AG09309 (cell line): ENCODE measurements at regions not wholly inside any gene's neighbourhood (a gene's known extent, or its start where the extent isn't known, plus 50 kb on each side); places are given as distances from the start of the nearest gene placed in this dataset.

Experiments used
- DNase-seq: peaks from one replicate; pipeline ENCODE4 v3.0.0-alpha.2; 2010; ENCODE audit warnings: low read depth
- H3K4me3 ChIP-seq: 2 replicates; pipeline ENCODE4 v1.5.1; 2011; ENCODE audit warnings: mild to moderate bottlenecking, low read depth, low read length, moderate library complexity; ENCODE audit not compliant: control insufficient read depth
- TF ChIP-seq, protein P1 (sequence below): IDR thresholded peaks from 2 replicates; pipeline ENCODE4 v1.5.1; 2011; ENCODE audit warnings: mild to moderate bottlenecking, low read depth, low read length, inconsistent platforms; ENCODE audit not compliant: insufficient read depth, control insufficient read depth; ENCODE audit errors: missing control alignments

DNA sequence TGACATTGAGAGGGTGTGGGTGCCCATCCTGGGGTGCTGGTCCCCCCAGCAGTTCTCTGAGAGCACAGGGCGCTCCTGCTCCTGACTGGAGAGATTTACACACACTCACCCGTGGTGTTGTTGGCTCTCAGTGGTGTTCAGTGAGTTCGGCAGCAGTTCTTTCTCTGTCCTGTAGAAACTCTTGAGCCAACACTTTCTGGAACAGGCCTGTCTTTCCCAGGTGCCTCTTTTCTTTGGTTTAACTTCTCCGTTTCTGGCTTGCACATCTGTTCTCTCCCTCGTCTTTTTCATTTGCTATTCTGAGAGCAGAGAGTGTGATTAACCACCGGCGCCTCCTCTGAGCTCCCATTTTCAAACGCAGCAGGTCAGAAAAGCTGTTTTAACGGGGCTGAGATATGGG lies 284.5 kb downstream of the IRX2 start:
- TF ChIP-seq, protein P1, sequence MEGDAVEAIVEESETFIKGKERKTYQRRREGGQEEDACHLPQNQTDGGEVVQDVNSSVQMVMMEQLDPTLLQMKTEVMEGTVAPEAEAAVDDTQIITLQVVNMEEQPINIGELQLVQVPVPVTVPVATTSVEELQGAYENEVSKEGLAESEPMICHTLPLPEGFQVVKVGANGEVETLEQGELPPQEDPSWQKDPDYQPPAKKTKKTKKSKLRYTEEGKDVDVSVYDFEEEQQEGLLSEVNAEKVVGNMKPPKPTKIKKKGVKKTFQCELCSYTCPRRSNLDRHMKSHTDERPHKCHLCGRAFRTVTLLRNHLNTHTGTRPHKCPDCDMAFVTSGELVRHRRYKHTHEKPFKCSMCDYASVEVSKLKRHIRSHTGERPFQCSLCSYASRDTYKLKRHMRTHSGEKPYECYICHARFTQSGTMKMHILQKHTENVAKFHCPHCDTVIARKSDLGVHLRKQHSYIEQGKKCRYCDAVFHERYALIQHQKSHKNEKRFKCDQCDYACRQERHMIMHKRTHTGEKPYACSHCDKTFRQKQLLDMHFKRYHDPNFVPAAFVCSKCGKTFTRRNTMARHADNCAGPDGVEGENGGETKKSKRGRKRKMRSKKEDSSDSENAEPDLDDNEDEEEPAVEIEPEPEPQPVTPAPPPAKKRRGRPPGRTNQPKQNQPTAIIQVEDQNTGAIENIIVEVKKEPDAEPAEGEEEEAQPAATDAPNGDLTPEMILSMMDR, result no peak
- DNase-seq, result no peak
- H3K4me3 ChIP-seq, result no peak overlapping the region

GRCh38 chr5:2465383-2465782 lies 286.1 kb downstream of the IRX2 start:
- no peak for DNase-seq
- H3K4me3 ChIP-seq, result no peak overlapping the region
- TF ChIP-seq, protein P1, result no peak

DNA sequence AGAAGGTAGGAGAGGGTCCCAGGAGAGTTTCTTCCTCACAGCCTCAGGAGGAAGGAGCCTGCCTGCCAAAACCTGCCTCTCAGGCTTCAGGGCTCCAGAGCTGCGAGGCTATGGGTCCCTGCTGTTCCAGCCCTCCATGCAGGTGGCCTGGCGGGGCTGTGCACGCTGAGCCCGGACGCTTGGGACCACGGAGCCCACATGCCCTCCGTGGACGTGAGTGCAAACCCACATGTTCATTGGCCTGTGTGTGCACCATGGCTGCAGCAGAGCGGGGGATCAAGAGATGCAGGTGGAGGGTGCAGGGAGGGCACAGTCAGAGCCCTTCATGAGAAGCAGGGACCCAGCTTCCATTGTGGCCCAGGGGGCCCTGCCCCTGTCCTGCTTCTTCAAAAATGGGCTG lies 287.3 kb downstream of the IRX2 start:
- DNase-seq, result no peak
- TF ChIP-seq, protein P1, result no peak
- no peak overlapping the region for H3K4me3 ChIP-seq

DNA sequence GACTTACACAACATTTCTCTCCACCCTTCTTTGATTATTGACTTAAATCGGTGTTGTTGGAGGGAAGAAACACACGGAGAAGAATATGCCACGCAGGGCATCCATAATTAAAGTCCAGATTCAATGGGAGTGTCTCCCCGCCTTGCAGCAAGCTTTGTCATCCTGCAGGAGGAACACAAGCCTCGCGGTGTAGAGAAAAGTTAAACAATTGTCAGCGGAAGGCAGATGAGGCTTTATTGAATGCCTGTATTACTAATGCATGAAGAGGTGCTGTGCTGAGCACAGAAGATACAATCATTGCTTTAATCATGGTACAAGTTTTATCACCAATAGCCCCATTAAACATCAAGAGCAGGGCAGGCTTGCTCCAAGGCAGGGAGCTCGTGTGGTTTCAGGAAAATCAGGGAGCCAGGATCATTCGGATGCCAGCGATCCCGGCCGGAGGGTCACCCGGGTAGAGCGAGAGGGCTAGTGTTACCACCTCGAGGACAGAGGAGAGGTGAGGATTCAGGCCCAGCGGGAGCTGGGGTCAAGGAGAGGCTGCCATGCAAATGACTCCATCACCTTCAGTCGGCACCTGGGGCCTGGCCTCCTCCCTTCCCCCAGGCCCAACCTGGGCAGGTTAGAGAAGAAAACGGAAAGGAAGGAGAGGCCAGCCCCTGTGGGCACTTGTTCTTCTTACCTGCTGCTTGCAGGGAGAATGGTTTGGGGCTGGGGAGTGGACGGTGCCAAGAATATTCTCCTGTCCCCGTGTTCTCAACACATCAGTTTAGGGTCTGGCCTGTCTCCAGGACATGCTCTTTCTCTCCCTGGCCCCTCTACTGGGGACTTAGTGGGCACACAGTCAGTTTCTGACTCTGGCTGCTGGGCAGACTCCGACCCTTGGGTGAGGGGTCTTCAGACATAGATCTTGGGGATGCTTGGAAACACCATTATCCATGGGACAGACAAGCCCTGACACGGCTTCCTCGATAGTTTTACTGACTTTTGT lies 289.5 kb downstream of the IRX2 start:
- TF ChIP-seq, protein P1, result no peak
- no peak for DNase-seq
- H3K4me3 ChIP-seq, result no peak overlapping the region

DNA sequence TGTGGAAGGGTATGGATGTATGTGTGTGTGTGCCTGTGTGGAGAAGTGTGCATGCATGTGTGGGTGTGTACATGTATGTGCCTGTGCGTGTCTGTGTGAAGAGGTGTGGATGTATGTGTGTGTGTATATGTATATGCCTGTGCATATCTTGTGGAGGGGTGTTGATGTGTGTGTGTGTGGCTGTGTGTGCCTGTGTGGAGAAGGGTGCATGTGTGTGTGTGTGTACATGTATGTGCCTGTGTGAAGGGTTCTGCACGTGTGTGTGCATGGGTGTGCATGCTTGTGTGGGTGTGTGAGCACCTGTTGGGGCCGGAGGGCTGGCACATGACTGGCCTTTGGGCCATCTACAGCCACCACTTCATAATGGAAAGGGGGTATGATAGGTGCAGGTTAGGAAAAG lies 291.4 kb downstream of the IRX2 start:
- no peak overlapping the region for H3K4me3 ChIP-seq
- TF ChIP-seq, protein P1, result no peak
- no peak for DNase-seq

DNA sequence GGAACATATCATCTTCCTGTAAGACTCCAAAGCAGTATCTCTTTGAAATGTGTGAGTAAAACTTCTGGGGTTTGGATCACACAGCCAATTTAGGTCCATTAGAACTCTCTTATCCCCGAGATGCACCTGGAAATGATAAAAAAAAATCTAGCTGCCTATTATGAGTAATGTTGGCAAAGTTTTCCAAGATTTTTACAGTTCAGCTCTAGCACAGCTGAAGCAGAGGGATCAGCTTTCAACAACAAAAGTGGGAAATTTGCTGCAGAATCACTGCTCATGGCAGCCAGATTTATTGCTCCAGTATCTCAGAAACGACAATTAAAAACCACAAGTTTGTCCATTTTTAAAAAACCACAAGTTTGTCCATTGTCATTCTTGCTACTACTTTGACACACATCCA lies 292.2 kb downstream of the IRX2 start:
- DNase-seq, result no peak
- H3K4me3 ChIP-seq, result no peak overlapping the region
- TF ChIP-seq, protein P1, result no peak
